ENCODE measurements at regions not wholly inside any gene's neighbourhood (a gene's known extent, or its start where the extent isn't known, plus 50 kb on each side); places are given as distances from the start of the nearest gene placed in this dataset.

DNA sequence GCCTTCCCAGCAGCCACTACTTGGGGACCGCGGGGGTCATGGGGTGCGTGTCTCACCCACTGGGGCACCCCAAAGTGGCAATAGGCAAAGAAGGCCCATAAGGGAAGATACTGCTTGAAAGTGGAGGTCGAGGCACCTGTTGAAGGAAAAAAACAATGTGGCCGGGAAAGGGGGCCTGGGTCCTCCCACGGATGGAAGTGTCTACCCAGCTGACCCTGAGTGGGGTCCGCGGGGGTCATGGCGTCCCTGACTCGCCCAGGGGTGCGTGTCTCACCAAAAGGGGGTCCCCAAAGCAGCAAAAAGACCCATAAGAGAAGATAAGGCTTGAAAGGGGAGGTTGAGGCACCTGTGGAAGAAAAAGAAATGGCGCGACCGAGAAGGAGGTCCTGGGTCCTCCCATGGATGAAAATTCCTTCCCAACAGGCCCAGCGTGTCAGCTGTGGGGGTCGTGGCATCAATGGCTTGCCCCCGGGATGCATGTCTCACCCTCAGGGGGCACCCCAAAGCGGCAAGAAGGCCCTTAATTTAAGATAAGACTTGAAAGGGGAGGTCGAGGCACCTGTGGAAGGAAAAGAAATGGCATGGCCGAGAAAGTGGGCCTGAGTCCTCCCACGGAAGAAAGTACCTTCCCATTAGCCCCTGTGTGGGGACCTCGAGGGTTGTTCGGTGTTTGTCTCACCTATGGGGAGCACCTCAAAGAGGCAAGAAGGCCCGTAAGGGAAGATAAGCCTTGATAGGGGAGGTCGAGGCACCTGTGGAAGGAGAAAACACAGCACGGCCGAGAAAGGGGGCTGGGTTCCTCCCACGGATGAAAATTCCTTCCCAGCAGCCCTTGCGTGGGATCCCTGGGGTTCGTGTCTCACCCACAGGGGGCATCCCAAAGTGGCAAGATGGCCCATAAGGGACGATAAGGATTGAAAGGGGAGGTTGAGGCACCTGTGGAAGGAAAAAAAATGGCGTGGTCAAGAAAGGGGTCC, 266.0 kb downstream of the ALG10 start:
- TF ChIP-seq, protein P1, sequence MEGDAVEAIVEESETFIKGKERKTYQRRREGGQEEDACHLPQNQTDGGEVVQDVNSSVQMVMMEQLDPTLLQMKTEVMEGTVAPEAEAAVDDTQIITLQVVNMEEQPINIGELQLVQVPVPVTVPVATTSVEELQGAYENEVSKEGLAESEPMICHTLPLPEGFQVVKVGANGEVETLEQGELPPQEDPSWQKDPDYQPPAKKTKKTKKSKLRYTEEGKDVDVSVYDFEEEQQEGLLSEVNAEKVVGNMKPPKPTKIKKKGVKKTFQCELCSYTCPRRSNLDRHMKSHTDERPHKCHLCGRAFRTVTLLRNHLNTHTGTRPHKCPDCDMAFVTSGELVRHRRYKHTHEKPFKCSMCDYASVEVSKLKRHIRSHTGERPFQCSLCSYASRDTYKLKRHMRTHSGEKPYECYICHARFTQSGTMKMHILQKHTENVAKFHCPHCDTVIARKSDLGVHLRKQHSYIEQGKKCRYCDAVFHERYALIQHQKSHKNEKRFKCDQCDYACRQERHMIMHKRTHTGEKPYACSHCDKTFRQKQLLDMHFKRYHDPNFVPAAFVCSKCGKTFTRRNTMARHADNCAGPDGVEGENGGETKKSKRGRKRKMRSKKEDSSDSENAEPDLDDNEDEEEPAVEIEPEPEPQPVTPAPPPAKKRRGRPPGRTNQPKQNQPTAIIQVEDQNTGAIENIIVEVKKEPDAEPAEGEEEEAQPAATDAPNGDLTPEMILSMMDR (IDR thresholded peaks at IDR 0.05; ENCODE audit: borderline replicate concordance, insufficient read depth, low read depth, low read length), result no peak
- H3K4me3 ChIP-seq (ENCODE audit: low read depth, low read length), result no peak overlapping the region

- TF ChIP-seq, protein P1 (IDR thresholded peaks at IDR 0.05; ENCODE audit: borderline replicate concordance, insufficient read depth, low read depth, low read length), result no peak
- H3K4me3 ChIP-seq (ENCODE audit: low read depth, low read length), result no peak overlapping the region
Measured at GRCh38 chr12:34288963-34289345, 266.7 kb downstream of the ALG10 start.

- TF ChIP-seq, protein P1 (IDR thresholded peaks at IDR 0.05; ENCODE audit: borderline replicate concordance, insufficient read depth, low read depth, low read length), result no peak
- H3K4me3 ChIP-seq (ENCODE audit: low read depth, low read length), result no peak overlapping the region
Measured at GRCh38 chr12:34289431-34290380, 267.4 kb downstream of the ALG10 start.

DNA sequence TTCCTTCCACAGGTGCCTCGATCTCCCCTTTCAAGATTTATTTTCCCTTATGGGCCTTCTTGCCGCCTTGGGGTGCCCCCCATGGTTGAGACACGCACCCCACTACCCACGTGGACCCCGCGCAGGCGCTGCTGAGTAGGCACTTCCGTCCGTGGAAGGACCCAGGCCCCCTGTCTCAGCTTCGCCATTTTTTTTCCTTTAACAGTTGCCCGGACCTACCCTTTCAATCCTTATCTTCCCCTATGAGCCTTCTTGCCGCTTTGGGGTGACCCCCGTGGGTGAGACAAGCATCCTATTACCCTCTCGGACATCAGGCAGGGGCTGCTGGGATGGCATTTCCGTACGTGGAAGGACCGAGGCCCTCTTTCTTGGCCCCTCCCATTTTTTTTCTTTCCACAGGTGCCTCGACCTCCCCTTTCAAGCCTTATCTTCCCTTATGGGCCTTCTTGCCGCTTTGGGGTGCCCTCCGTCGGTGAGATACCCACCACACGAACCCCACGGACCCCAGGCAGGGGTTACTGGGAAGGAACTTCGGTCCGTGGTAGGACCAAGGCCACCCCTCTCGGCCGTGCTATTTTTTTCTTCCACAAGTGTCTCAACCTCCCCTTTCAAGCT, 268.2 kb downstream of the ALG10 start:
- no peak overlapping the region for H3K4me3 ChIP-seq (ENCODE audit: low read depth, low read length)
- TF ChIP-seq, protein P1 (IDR thresholded peaks at IDR 0.05; ENCODE audit: borderline replicate concordance, insufficient read depth, low read depth, low read length), result no peak

- no peak overlapping the region for H3K4me3 ChIP-seq (ENCODE audit: low read depth, low read length)
- TF ChIP-seq, protein P1 (IDR thresholded peaks at IDR 0.05; ENCODE audit: borderline replicate concordance, insufficient read depth, low read depth, low read length), result no peak
Measured at GRCh38 chr12:34291001-34291400, 268.7 kb downstream of the ALG10 start.

DNA sequence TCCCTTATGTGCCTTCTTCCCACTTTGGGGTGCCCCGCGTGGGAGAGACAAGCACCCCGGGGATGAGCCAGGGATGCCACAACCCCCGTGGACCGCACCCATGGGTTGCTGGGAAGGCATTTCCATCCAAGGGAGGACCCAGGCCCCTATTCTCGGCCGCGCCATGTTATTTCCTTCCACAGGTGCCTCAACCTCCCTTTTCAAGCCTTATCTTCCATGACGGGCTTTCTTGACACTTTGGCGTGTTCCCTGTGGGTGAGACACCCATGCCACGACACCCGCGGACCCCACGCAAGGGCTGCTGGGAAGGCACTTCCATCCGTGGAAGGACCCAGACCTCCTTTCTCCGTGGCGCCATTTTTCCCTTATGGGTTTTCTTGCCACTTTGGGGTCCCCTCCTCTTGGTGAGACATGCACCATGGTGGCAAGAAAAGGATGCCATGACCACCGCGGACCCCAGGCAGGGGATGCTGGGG, 269.2 kb downstream of the ALG10 start:
- H3K4me3 ChIP-seq (ENCODE audit: low read depth, low read length), result no peak overlapping the region
- TF ChIP-seq, protein P1 (IDR thresholded peaks at IDR 0.05; ENCODE audit: borderline replicate concordance, insufficient read depth, low read depth, low read length), result no peak
